CD4-positive, alpha-beta T cell treated with Interleukin-6 for 4 hours (primary cell): ENCODE measurements at regions not wholly inside any gene's neighbourhood (a gene's known extent, or its start where the extent isn't known, plus 50 kb on each side); places are given as distances from the start of the nearest gene placed in this dataset.
"Not testable (repeated sequence)": the region's sequence is repeated elsewhere in the genome, so short reads cannot be mapped to it uniquely, and the experiment has no call there.

ENCODE experiments used
- DNase-seq: peaks from one replicate; pipeline ENCODE4 v3.0.0-alpha.2; 2020; ENCODE audit warnings: mixed read lengths

DNA sequence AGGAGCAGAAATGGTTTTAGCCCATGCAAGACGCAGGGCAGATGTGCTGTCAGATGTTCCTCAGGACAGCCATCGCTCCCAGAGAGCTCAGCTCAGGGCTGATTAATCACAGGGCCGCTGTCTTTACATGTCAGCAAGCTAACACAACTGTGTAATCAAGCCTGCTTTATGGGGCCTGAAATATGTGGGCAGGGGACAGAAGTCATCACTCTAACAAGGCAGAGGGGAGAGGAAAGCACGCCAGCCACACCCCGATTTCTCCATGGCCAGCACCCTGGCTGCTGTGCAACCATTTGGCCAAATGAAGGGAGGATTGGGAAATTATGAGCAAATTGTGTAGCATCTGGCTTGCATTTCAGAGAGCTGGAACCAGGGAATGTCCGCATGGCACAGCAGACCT lies 368.8 kb downstream of the NPHP4 start:
- DNase-seq: no peak

DNA sequence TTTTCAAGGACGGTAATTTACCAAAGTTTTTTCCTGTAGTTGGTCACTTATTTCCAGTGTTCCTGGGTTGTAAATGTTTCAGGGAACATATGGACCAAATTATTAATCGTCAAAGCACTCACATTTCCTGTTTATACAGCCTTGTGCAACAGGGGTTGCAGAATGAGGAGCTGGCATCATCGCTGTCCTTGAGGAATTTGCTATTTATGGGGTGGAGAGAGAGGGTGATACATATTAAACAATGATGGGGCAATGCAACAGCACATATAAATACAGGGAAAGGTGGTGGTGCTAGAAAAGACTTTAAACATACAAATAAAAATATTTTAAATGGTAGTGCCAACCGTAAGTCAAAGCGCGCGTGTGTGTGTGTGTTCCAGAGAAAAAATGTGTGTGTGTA lies 369.8 kb downstream of the NPHP4 start:
- no peak for DNase-seq

- DNase-seq: no peak
These were observed 370.5 kb downstream of the NPHP4 start for GRCh38 chr1:5621692-5622091.

- DNase-seq: no peak
These were observed 371.2 kb downstream of the NPHP4 start for GRCh38 chr1:5620997-5621396.

DNA sequence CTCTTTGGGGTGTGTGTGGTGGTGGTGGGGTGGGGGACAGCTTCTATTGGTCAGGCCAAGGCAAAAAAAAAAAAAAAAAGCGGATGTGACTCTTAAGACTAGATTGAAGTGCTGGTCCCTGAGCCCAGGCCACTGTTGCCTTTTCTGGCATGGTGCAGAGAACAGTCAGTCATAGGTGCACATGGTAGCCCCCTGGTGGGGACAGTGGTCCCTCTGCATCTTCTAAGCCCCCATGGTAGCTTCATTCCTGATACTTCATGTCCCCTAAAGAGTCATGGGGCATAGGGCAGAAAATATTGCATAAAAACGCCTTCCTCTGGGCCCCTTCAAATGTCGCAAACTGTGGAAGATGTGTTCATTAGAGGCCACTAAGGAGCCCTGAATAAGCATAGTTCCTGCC lies 371.8 kb downstream of the NPHP4 start:
- DNase-seq: no peak

DNA sequence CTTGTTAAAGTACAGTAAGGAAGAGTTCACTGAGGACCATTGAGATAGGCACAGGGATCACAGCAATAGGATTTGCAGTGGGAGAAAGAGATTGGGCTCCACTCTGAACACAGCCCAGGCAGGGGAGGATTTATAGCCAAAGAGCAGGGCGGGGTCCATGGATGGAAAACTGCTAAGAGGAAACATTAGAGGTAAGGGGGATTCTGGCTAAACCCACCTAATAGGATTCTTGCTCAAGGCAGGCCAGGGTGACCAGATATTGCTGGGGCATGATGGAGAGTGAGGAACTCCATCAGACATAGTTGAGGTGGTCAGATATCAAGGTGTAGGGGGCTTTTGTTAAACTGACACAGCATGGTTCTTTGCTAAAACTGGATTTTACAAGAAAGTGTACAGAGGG lies 372.8 kb downstream of the NPHP4 start:
- no peak for DNase-seq

- no peak for DNase-seq
These were observed 374.7 kb downstream of the NPHP4 start for GRCh38 chr1:5617546-5617945.

DNA sequence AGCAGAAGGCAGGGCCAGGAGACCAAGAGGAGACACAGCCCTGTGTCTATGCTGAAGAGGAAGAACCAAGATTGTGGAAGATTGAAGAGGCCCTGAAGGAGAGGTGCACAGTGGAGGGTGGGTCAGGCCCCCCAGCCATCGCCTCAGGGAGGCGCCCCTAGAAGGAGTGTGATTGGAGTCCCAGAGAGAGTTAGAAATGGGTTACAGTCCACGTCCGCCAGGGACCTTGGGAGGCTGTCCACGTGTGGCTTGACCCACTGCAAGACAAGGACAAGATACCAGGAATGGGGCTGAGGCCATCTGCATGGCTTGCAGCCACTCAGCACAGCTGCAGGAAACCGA lies 375.1 kb downstream of the NPHP4 start:
- no peak for DNase-seq

DNA sequence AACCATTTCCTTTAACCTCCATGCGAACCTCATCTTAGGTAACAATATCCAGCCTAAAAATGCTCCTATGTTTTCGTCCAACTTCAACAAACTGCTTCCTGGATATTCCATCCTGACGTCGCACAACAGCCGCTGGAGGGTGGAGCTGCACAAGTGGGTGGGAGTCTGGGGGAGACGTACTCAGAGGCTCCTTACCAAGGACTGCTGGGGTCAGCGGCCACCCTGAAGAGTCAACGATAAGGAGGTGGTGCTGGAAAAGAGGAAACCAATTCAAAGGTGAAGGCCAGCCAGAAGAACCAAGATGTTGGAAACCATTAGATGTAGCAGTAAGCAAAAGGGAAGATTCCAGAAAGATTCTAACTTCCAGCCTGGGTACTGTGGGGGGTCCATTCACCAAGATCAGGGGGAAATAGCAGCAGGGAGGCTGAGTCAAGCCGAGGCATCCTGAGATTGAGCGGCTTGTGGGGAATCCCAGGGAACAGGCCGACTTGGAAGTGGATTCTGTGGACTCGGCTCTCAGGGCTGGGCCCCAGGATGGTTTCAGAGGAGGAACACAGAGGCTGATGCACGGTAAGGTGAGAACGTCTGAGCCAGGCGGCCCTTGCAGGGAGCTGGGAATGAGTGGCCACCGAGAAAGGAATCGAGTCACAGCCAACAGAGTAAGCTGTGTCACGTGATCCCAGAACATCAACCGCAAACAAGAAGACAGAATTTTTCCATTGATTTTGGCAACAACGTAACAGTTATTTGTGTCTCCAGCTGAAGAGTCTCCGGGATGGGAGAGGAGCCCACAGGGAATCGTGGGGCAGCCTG lies 375.7 kb downstream of the NPHP4 start:
- no peak for DNase-seq

DNA sequence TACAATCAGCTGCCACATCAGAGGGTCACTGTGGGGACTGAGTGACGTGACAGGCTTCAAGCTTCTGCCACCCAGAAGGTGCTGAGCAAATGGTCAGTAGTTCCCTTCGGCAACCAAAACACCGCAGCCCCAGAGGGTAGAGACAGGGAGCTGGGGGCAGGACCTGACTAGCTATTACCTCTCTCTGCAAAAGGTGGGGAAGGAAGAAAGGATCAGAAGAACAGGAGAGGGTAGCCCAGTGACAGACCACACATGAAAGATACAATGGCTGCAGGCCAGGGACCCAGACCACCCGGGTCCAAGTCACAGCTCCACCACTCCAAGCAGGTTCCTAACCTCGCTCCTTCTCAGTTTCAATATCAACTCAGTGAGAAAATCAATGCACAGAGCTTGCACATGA lies 377.1 kb downstream of the NPHP4 start:
- DNase-seq: no peak

GRCh38 chr1:5613900-5614299 lies 378.3 kb downstream of the NPHP4 start:
- no peak for DNase-seq

GRCh38 chr1:5611851-5612250 lies 380.4 kb downstream of the NPHP4 start:
- DNase-seq: no peak

DNA sequence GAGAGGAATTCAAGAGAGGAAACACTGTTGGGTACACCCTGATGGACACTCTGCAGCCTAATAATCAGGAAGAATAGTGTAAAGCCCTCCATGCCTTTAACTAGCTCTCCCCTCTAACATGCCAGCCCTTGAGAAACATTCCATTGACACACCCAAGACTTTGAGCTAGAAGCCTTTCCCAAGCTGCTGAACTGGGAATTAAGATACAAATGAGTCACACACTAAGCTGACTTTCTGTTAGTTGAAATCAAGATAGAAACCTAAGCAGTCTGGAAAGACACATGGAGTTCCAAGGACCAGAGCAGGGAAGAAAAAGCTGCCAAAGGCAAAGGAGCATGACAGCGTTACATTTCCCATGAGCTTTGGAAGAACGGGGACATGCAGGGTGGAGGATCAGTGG lies 380.8 kb downstream of the NPHP4 start:
- no peak for DNase-seq

- DNase-seq: no peak
These were observed 381.8 kb downstream of the NPHP4 start for GRCh38 chr1:5610432-5610831.

DNA sequence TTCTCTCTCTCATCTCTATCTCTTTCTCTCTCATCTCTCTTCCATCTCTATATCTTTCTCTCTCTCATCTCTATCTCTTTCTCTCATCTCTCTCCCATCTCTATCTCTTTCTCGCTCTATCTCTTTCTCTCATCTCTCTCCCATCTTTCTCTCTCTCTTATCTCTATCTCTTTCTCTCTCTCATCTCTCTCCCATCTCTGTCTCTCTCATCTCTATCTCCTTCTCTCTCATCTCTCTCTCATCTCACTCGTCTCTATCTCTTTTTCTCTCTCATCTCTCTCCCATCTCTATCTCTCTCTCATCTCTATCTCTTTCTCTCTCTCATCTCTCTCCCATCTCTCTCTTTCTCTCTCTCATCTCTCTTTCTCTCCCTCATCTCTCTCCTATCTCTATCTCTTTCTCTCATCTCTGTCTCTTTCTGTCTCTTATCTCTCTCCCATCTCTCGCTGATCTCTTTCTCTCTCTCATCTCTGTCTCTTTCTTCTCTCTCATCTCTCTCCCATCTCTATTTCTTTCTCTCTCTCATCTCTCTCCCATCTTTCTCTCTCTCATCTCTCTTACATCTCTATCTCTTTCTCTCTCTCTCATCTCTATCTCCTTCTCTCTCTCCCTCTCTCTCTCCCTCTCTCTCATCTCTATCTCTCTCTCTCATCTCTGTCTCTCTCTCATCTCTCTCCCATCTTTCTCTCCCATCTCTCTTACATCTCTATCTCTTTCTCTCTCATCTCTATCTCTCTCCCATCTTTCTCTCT lies 388.7 kb downstream of the NPHP4 start:
- no peak for DNase-seq

GRCh38 chr1:5602718-5603117 lies 389.5 kb downstream of the NPHP4 start:
- DNase-seq: not testable (repeated sequence)

DNA sequence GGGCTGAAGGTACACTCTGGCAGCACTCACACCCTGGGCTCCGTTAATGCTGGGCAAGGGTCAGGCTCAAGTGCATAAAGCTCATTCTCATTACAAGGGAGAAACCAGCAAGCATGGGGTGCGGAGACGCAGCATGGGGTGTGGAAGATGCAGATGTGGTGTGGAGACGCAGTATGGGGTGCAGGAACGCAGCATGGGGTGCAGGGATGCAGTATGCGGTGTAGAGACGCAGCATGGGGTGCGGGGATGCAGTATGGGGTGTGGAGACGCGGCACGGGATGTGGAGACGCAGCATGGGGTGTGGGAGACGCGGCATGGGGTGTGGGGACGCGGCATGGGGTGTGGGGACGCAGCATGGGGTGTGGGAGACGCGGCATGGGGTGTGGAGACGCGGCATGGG lies 390.7 kb downstream of the NPHP4 start:
- DNase-seq: no peak

- DNase-seq: no peak
These were observed 392.7 kb downstream of the NPHP4 start for GRCh38 chr1:5599541-5599940.

DNA sequence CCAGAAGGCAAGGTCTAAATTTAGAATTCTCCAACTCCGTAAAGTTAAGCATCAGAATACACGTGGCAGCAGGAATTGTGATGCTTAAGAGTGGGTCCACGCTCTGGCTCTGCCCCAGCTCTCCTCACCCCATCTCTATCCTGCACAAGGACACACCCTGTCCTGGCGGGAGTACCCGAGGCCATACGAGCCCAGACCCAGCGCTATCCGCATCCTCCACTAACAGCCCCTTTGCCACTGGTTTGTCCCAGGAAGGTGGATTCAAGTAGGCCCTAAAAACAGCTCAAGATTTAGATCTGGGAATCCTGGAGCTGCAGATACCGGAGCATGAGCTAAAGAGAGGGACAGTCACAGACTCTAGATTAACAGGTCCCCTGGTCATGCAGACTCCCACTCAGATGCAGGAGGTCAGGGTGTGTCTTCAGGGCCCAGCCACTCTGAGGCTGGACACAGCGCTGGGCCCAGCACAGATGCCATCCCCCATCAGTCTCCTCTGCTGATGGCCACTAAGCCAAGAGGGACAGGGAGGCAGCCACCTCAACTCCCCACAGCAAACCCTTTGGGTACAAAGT lies 393.3 kb downstream of the NPHP4 start:
- no peak for DNase-seq

- DNase-seq: no peak
These were observed 394.0 kb downstream of the NPHP4 start for GRCh38 chr1:5597991-5598823.

DNA sequence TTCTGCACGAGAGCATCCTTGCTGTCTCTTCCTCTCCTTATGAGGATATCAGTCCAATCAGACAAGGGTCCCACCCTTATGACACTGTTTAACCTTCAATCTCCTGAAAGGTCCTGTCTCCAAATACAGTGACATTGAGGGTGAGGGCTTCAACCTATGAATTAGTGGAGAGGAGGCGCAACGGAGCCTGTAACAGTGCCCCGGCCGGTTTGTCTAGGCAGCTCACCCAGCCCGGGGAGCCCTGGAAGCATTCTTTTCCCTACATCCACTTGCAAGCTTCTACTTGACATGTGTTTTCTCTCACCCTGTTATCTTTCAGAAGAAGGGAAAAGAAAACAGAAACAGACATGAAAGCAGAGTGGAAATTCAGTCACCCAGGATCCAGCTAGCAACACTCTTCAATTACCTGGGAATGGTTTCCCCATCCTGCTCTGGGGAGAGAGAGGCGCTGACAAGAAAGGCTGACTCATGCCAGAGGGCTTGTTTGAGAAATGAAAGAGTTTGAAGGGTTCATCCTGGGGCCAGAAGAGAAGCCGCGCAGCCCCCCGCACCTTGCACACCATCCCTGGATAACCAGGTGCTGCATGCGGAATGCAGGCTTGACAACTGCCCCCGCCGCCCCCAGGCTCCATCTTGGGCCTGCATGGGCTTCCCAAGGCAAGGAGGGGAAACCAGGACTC lies 394.9 kb downstream of the NPHP4 start:
- DNase-seq: no peak

GRCh38 chr1:5596651-5597050 lies 395.6 kb downstream of the NPHP4 start:
- DNase-seq: no peak
